ENCODE measurements at regions not wholly inside any gene's neighbourhood (a gene's known extent, or its start where the extent isn't known, plus 50 kb on each side); places are given as distances from the start of the nearest gene placed in this dataset.

GRCh38 chr14:53330441-53330840 is 177.3 kb upstream of the DDHD1 start:
- Mint-ChIP-seq H3K36me3 (no peaks in the 10 kb centered on the region), H3K9me3 (no peaks in the 10 kb centered on the region), H3K4me1 (no peaks in the 10 kb centered on the region), H3K27ac (no peak overlapping the region), H3K27me3 (no peaks in the 10 kb centered on the region), H3K4me3 (no peak overlapping the region)
- DNase-seq, result no peak

- no peaks in the 10 kb centered on the region for H3K36me3 Mint-ChIP-seq
- H3K4me1 Mint-ChIP-seq, result no peaks in the 10 kb centered on the region
- H3K9me3 Mint-ChIP-seq, result no peaks in the 10 kb centered on the region
- H3K4me3 Mint-ChIP-seq, result no peak overlapping the region
- H3K27me3 Mint-ChIP-seq, result no peaks in the 10 kb centered on the region
- H3K27ac Mint-ChIP-seq, result no peak overlapping the region
- DNase-seq, result no peak
Measured at GRCh38 chr14:53328841-53329240, 175.7 kb upstream of the DDHD1 start.

- no peaks in the 10 kb centered on the region for H3K36me3 Mint-ChIP-seq
- H3K4me3 Mint-ChIP-seq, result no peak overlapping the region
- H3K27me3 Mint-ChIP-seq, result no peaks in the 10 kb centered on the region
- DNase-seq, result no peak
- H3K4me1 Mint-ChIP-seq, result no peaks in the 10 kb centered on the region
- no peak overlapping the region for H3K27ac Mint-ChIP-seq
- no peaks in the 10 kb centered on the region for H3K9me3 Mint-ChIP-seq
Measured at GRCh38 chr14:53327716-53328115, 174.6 kb upstream of the DDHD1 start.

- Mint-ChIP-seq H3K4me1 (no peaks in the 10 kb centered on the region), H3K36me3 (peaks cover 7% of the 10 kb centered on the region), H3K9me3 (peaks cover 9% of the 10 kb centered on the region), H3K4me3 (no peak overlapping the region), H3K27ac (no peak overlapping the region), H3K27me3 (no peaks in the 10 kb centered on the region)
- DNase-seq, result no peak
Measured at GRCh38 chr14:53325176-53325806, 172.2 kb upstream of the DDHD1 start.

- Mint-ChIP-seq H3K4me1 (no peaks in the 10 kb centered on the region), H3K36me3 (peaks cover 25% of the 10 kb centered on the region), H3K9me3 (peaks cover 22% of the 10 kb centered on the region), H3K27me3 (no peaks in the 10 kb centered on the region), H3K4me3 (no peak overlapping the region), H3K27ac (no peak overlapping the region)
- DNase-seq, result no peak
Measured at GRCh38 chr14:53316504-53316903, 163.4 kb upstream of the DDHD1 start.

- Mint-ChIP-seq H3K4me1 (peaks cover 8% of the 10 kb centered on the region), H3K36me3 (peaks cover 7% of the 10 kb centered on the region), H3K4me3 (no peak overlapping the region), H3K9me3 (peaks cover 22% of the 10 kb centered on the region), H3K27ac (no peak overlapping the region), H3K27me3 (no peaks in the 10 kb centered on the region)
- DNase-seq, result no peak
Measured at GRCh38 chr14:53310412-53310811, 157.3 kb upstream of the DDHD1 start.

GRCh38 chr14:53306911-53307310 is 153.8 kb upstream of the DDHD1 start:
- DNase-seq, result no peak
- Mint-ChIP-seq H3K27me3 (no peaks in the 10 kb centered on the region), H3K27ac (no peak overlapping the region), H3K4me1 (peaks cover 8% of the 10 kb centered on the region), H3K4me3 (no peak overlapping the region), H3K36me3 (peaks cover 7% of the 10 kb centered on the region), H3K9me3 (peaks cover 15% of the 10 kb centered on the region)

GRCh38 chr14:53306267-53306721 is 153.2 kb upstream of the DDHD1 start:
- peaks cover 9% of the 10 kb centered on the region for H3K36me3 Mint-ChIP-seq
- H3K27me3 Mint-ChIP-seq, result no peaks in the 10 kb centered on the region
- H3K27ac Mint-ChIP-seq, result no peak overlapping the region

GRCh38 chr14:53304726-53305381 is 151.7 kb upstream of the DDHD1 start:
- DNase-seq, result no peak
- peaks cover 3% of the 10 kb centered on the region for H3K4me1 Mint-ChIP-seq
- H3K27me3 Mint-ChIP-seq, result no peaks in the 10 kb centered on the region
- H3K9me3 Mint-ChIP-seq, result peaks cover 7% of the 10 kb centered on the region
- peaks cover 7% of the 10 kb centered on the region for H3K36me3 Mint-ChIP-seq
- no peak overlapping the region for H3K27ac Mint-ChIP-seq
- H3K4me3 Mint-ChIP-seq, result no peak overlapping the region

More at GRCh38 chr14:53306267-53306721, 153.2 kb upstream of the DDHD1 start:
- peak; percentile 23 for DNase-seq
- peaks cover 8% of the 10 kb centered on the region for H3K4me1 Mint-ChIP-seq
- H3K9me3 Mint-ChIP-seq, result peaks cover 15% of the 10 kb centered on the region
- peak overlapping the region; percentile 53 for H3K4me3 Mint-ChIP-seq

GRCh38 chr14:53295985-53296582 is 143.0 kb upstream of the DDHD1 start:
- no peak overlapping the region for H3K27ac Mint-ChIP-seq
- no peaks in the 10 kb centered on the region for H3K4me1 Mint-ChIP-seq
- no peak for DNase-seq
- no peaks in the 10 kb centered on the region for H3K9me3 Mint-ChIP-seq
- H3K36me3 Mint-ChIP-seq, result peaks cover under 1% of the 10 kb centered on the region
- H3K4me3 Mint-ChIP-seq, result no peak overlapping the region
- no peaks in the 10 kb centered on the region for H3K27me3 Mint-ChIP-seq

- Mint-ChIP-seq H3K36me3 (no peaks in the 10 kb centered on the region), H3K4me3 (no peak overlapping the region), H3K27me3 (no peaks in the 10 kb centered on the region), H3K27ac (no peak overlapping the region), H3K9me3 (no peaks in the 10 kb centered on the region), H3K4me1 (no peaks in the 10 kb centered on the region)
- no peak for DNase-seq
Measured at GRCh38 chr14:53295372-53295771, 142.2 kb upstream of the DDHD1 start.

GRCh38 chr14:53286301-53286700 is 133.2 kb upstream of the DDHD1 start:
- Mint-ChIP-seq H3K27me3 (no peaks in the 10 kb centered on the region), H3K4me3 (no peak overlapping the region), H3K27ac (no peak overlapping the region), H3K9me3 (no peaks in the 10 kb centered on the region), H3K4me1 (no peaks in the 10 kb centered on the region), H3K36me3 (no peaks in the 10 kb centered on the region)
- no peak for DNase-seq

- H3K27ac Mint-ChIP-seq, result no peak overlapping the region
- H3K4me3 Mint-ChIP-seq, result no peak overlapping the region
- no peaks in the 10 kb centered on the region for H3K27me3 Mint-ChIP-seq
- peaks cover 2% of the 10 kb centered on the region for H3K9me3 Mint-ChIP-seq
- H3K36me3 Mint-ChIP-seq, result no peaks in the 10 kb centered on the region
- DNase-seq, result no peak
- no peaks in the 10 kb centered on the region for H3K4me1 Mint-ChIP-seq
Measured at GRCh38 chr14:53285821-53286220, 132.7 kb upstream of the DDHD1 start.

- Mint-ChIP-seq H3K9me3 (peaks cover 6% of the 10 kb centered on the region), H3K27me3 (no peaks in the 10 kb centered on the region), H3K36me3 (peaks cover under 1% of the 10 kb centered on the region), H3K4me3 (no peak overlapping the region), H3K27ac (no peak overlapping the region), H3K4me1 (no peaks in the 10 kb centered on the region)
- no peak for DNase-seq
Measured at GRCh38 chr14:53285064-53285463, 131.9 kb upstream of the DDHD1 start.

- Mint-ChIP-seq H3K4me3 (no peak overlapping the region), H3K27me3 (no peaks in the 10 kb centered on the region), H3K27ac (no peak overlapping the region), H3K4me1 (no peaks in the 10 kb centered on the region), H3K36me3 (peaks cover 12% of the 10 kb centered on the region), H3K9me3 (peaks cover 18% of the 10 kb centered on the region)
- no peak for DNase-seq
Measured at GRCh38 chr14:53278602-53279506, 125.7 kb upstream of the DDHD1 start.

All from activated naive CD8-positive, alpha-beta T cell treated with anti-CD3 and anti-CD28 coated beads for 36 hours (primary cell).